SK-N-MC (cell line): ENCODE measurements at regions not wholly inside any gene's neighbourhood (a gene's known extent, or its start where the extent isn't known, plus 50 kb on each side); places are given as distances from the start of the nearest gene placed in this dataset.

Experiments used
- EZH2 ChIP-seq: fragments of 200-600 bp; sonication (generic); IDR thresholded peaks from one replicate; pipeline ENCODE4 v1.6.1; 2017; ENCODE audit warnings: antibody characterized with exemption
- FOXP2 ChIP-seq: optimal IDR thresholded peaks from 2 replicates; pipeline ENCODE3; 2011; ENCODE audit warnings: mild to moderate bottlenecking, moderate library complexity; ENCODE audit not compliant: insufficient read depth; ENCODE audit errors: extremely low read length, control extremely low read depth
- POLR2AphosphoS5 ChIP-seq: IDR thresholded peaks from 2 replicates; pipeline ENCODE4 v1.6.1; 2012; ENCODE audit warnings: mild to moderate bottlenecking, low read depth, low read length, borderline replicate concordance

GRCh38 chr3:145145461-145145860 is 1015.5 kb downstream of the PLOD2 start:
- no peak for TF ChIP-seq EZH2
- no peak for TF ChIP-seq POLR2AphosphoS5
- no peak for TF ChIP-seq FOXP2
